HG02610 (cell line): ENCODE measurements at regions not wholly inside any gene's neighbourhood (a gene's known extent, or its start where the extent isn't known, plus 50 kb on each side); places are given as distances from the start of the nearest gene placed in this dataset.

Experiments used
- ATAC-seq: cut with Tn5 transposase; IDR thresholded peaks from one replicate; pipeline ENCODE4 v1.9.1; 2021; ENCODE audit warnings: mild to moderate bottlenecking, moderate library complexity; ENCODE audit not compliant: unreplicated experiment

GRCh38 chr12:115338566-115339294 is 654.8 kb upstream of the TBX3 start:
- ATAC-seq = peak; percentile 61

- ATAC-seq = no peak
Observed at GRCh38 chr12:115337693-115338543, 653.9 kb upstream of the TBX3 start.

- ATAC-seq = no peak
Observed at GRCh38 chr12:115336506-115336905, 652.5 kb upstream of the TBX3 start.

GRCh38 chr12:115335594-115335993 is 651.6 kb upstream of the TBX3 start:
- no peak for ATAC-seq

GRCh38 chr12:115335048-115335447 is 651.1 kb upstream of the TBX3 start:
- no peak for ATAC-seq

- no peak for ATAC-seq
Observed at GRCh38 chr12:115332945-115333344, 649.0 kb upstream of the TBX3 start.

GRCh38 chr12:115325858-115326257 is 641.9 kb upstream of the TBX3 start:
- ATAC-seq = no peak

GRCh38 chr12:115324949-115325593 is 641.1 kb upstream of the TBX3 start:
- no peak for ATAC-seq

- no peak for ATAC-seq
Observed at GRCh38 chr12:115323223-115323905, 639.4 kb upstream of the TBX3 start.

- ATAC-seq = peak; percentile 75
Observed at GRCh38 chr12:115322275-115322674, 638.3 kb upstream of the TBX3 start.

GRCh38 chr12:115320967-115321366 is 637.0 kb upstream of the TBX3 start:
- ATAC-seq = no peak

- ATAC-seq = no peak
Observed at GRCh38 chr12:115320451-115320850, 636.5 kb upstream of the TBX3 start.

- ATAC-seq = no peak
Observed at GRCh38 chr12:115319446-115320040, 635.6 kb upstream of the TBX3 start.

- ATAC-seq = no peak
Observed at GRCh38 chr12:115313929-115314328, 630.0 kb upstream of the TBX3 start.

GRCh38 chr12:115312901-115313300 is 628.9 kb upstream of the TBX3 start:
- ATAC-seq = no peak

- ATAC-seq = no peak
Observed at GRCh38 chr12:115311875-115312274, 627.9 kb upstream of the TBX3 start.

GRCh38 chr12:115308918-115309317 is 624.9 kb upstream of the TBX3 start:
- no peak for ATAC-seq

GRCh38 chr12:115306380-115306779 is 622.4 kb upstream of the TBX3 start:
- no peak for ATAC-seq

GRCh38 chr12:115305867-115306266 is 621.9 kb upstream of the TBX3 start:
- no peak for ATAC-seq

- no peak for ATAC-seq
Observed at GRCh38 chr12:115305275-115305674, 621.3 kb upstream of the TBX3 start.
